ENCODE measurements at regions not wholly inside any gene's neighbourhood (a gene's known extent, or its start where the extent isn't known, plus 50 kb on each side); places are given as distances from the start of the nearest gene placed in this dataset.

DNA sequence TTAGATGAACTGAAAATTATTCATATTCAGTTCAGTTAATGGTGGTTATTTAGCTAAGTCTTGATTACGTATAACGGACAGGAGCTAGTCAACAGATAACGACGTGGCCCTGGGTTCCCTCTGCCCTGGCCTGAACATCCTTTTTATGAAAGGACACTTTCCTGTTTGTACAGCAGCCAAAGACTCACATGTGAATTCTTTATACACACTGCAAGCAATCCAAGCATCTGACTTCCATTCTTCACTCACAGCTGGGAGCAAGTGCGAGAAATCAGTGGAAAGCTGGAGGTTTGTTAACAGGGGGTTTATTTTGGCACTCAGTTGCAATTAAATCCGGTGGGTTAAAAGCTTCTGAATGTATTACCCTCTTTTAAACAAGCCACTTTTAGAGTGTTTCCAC is 148.1 kb upstream of the GDF10 start:
- Histone ChIP-seq H3K27ac (no peak overlapping the region), H3K4me1 (no peaks in the 10 kb centered on the region), H3K36me3 (no peaks in the 10 kb centered on the region), H3K4me3 (no peak overlapping the region), H3K27me3 (no peaks in the 10 kb centered on the region), H3K9me3 (peaks cover 0 to 7% (median 3%) of the 10 kb centered on the region in 4 donors)
- 79 to 82% methylated on average over 6 of the region's 6 CpGs for WGBS, 2 donors
- intact Hi-C loops (cut with DNase I) = no loop called here
- no peak for DNase-seq
- TF ChIP-seq EP300 (IDR thresholded peaks at IDR 0.05) (no peak), POLR2A (IDR thresholded peaks at IDR 0.05) (no peak), POLR2AphosphoS5 (IDR thresholded peaks at IDR 0.05) (no peak)
- TF ChIP-seq, protein P1, sequence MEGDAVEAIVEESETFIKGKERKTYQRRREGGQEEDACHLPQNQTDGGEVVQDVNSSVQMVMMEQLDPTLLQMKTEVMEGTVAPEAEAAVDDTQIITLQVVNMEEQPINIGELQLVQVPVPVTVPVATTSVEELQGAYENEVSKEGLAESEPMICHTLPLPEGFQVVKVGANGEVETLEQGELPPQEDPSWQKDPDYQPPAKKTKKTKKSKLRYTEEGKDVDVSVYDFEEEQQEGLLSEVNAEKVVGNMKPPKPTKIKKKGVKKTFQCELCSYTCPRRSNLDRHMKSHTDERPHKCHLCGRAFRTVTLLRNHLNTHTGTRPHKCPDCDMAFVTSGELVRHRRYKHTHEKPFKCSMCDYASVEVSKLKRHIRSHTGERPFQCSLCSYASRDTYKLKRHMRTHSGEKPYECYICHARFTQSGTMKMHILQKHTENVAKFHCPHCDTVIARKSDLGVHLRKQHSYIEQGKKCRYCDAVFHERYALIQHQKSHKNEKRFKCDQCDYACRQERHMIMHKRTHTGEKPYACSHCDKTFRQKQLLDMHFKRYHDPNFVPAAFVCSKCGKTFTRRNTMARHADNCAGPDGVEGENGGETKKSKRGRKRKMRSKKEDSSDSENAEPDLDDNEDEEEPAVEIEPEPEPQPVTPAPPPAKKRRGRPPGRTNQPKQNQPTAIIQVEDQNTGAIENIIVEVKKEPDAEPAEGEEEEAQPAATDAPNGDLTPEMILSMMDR (IDR thresholded peaks at IDR 0.05) = no peak

- intact Hi-C loops (cut with DNase I) = no loop called here
- no peak for DNase-seq
- Histone ChIP-seq H3K27ac (no peak overlapping the region), H3K9me3 (peaks cover 0 to 7% (median 3%) of the 10 kb centered on the region in 4 donors), H3K36me3 (no peaks in the 10 kb centered on the region), H3K4me3 (no peak overlapping the region), H3K27me3 (no peaks in the 10 kb centered on the region), H3K4me1 (no peaks in the 10 kb centered on the region)
- TF ChIP-seq POLR2AphosphoS5 (IDR thresholded peaks at IDR 0.05) (no peak), EP300 (IDR thresholded peaks at IDR 0.05) (no peak), POLR2A (IDR thresholded peaks at IDR 0.05) (no peak)
- TF ChIP-seq, protein P1 (IDR thresholded peaks at IDR 0.05) = no peak
- WGBS, 2 donors = 58 to 80% methylated on average over 3 of the region's 3 CpGs
Measured at GRCh38 chr10:47152861-47153349, 147.1 kb upstream of the GDF10 start.

DNA sequence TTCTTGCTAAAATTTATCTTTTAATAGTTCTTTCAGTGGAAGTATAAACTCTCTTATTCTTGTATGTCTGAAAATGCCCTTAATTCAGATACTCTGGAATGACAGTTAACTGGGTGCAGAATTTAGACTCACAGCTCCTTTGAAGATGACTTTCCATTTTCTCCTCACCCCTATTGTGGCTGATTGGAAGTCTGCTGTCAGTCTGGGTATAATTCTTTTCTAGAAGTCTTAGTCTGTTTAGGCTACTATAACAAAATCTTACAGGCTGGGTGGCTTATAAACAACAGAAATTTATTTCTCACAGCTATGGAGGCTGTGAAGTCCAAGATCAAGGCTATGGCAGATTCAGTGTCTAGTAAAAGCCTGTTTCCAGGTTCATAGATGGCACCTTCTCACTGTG is 145.2 kb upstream of the GDF10 start:
- intact Hi-C loops (cut with DNase I) = no loop called here
- no peak overlapping the region for H3K4me3 ChIP-seq

DNA sequence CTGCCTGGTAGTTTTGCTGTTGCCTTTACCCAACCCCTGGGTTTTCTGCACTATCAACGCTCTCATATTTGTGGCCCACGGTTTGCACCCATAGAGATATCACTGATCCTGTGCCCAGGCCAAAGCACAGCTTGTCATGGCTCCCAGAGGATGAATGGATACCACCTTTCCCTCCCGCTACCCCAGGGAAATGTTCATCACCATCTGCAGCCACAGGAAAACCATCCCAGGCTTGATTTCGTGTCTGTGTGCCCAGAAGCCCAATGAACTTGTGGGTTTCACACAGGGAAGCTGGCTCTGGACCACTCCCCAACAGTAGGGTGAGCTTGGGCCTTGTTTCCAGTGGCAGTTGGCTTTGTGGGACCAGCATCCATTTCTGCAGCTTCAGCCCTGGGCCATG is 143.1 kb upstream of the GDF10 start:
- no peak for TF ChIP-seq POLR2A (IDR thresholded peaks at IDR 0.05)
- no peak for TF ChIP-seq POLR2AphosphoS5 (IDR thresholded peaks at IDR 0.05)
- TF ChIP-seq, protein P1 (IDR thresholded peaks at IDR 0.05) = no peak
- no peak for TF ChIP-seq EP300 (IDR thresholded peaks at IDR 0.05)
- Histone ChIP-seq H3K36me3 (no peaks in the 10 kb centered on the region), H3K9me3 (peaks cover 0 to 7% (median 3%) of the 10 kb centered on the region in 4 donors), H3K4me1 (peaks cover 0 to 13% (median 6%) of the 10 kb centered on the region in 4 donors), H3K4me3 (no peak overlapping the region), H3K27me3 (no peaks in the 10 kb centered on the region), H3K27ac (no peak overlapping the region)
- intact Hi-C loops (cut with DNase I) = no loop called here
- DNase-seq = no peak
- WGBS, 2 donors = 55 to 80% methylated on average over 4 of the region's 4 CpGs

More for the DNA sequence above, 145.2 kb upstream of the GDF10 start:
- Histone ChIP-seq H3K27ac (no peak overlapping the region), H3K27me3 (no peaks in the 10 kb centered on the region), H3K4me1 (peaks cover 0 to 2% (median under 1%) of the 10 kb centered on the region in 4 donors), H3K36me3 (no peaks in the 10 kb centered on the region), H3K9me3 (peaks cover 0 to 7% (median 3%) of the 10 kb centered on the region in 4 donors)
- TF ChIP-seq POLR2AphosphoS5 (IDR thresholded peaks at IDR 0.05) = no peak
- TF ChIP-seq EP300 (IDR thresholded peaks at IDR 0.05) = no peak
- TF ChIP-seq, protein P1 (IDR thresholded peaks at IDR 0.05) = no peak
- TF ChIP-seq POLR2A (IDR thresholded peaks at IDR 0.05) = no peak
- no peak for DNase-seq

Measured in sigmoid colon (tissue), 6 donors.